AG04450 (cell line): ENCODE measurements at regions not wholly inside any gene's neighbourhood (a gene's known extent, or its start where the extent isn't known, plus 50 kb on each side); places are given as distances from the start of the nearest gene placed in this dataset.

Experiments used
- CTCF ChIA-PET: fragments of 300-600, 350-600 bp; formaldehyde crosslinking; extraction: SDS; loops from one replicate; lab custom pipeline; 2022; ENCODE audit warnings: antibody characterized with exemption, inconsistent platforms; lab: Charles Lee
- POLR2A ChIA-PET: fragments of 350-600 bp; formaldehyde crosslinking; extraction: SDS; loops from one replicate; lab custom pipeline; 2021; ENCODE audit warnings: antibody characterized with exemption, inconsistent platforms; lab: Yijun Ruan, JAX
- DNase-seq: peaks from one replicate; pipeline ENCODE4 v3.0.0-alpha.2; 2011; ENCODE audit warnings: low read depth, low spot score
- H3K27ac ChIP-seq: one replicate; pipeline ENCODE4 v1.5.1; 2012; ENCODE audit warnings: low read depth, low read length, control low read depth
- H3K27me3 ChIP-seq: one replicate; pipeline ENCODE4 v1.6.0; 2012; ENCODE audit warnings: low read length; ENCODE audit not compliant: control insufficient read depth, insufficient read depth
- H3K4me3 ChIP-seq: 2 replicates; pipeline ENCODE4 v1.5.1; 2011; ENCODE audit warnings: mild to moderate bottlenecking, low read depth, low read length, control low read depth
- H3K9me3 ChIP-seq: 2 replicates; pipeline ENCODE4 v1.5.1; 2012; ENCODE audit warnings: low read length; ENCODE audit not compliant: control insufficient read depth, insufficient read depth
- TF ChIP-seq, protein P1 (sequence below): IDR thresholded peaks from 2 replicates; pipeline ENCODE4 v1.5.1; 2011; ENCODE audit warnings: low read depth, low read length, control low read depth, inconsistent platforms

DNA sequence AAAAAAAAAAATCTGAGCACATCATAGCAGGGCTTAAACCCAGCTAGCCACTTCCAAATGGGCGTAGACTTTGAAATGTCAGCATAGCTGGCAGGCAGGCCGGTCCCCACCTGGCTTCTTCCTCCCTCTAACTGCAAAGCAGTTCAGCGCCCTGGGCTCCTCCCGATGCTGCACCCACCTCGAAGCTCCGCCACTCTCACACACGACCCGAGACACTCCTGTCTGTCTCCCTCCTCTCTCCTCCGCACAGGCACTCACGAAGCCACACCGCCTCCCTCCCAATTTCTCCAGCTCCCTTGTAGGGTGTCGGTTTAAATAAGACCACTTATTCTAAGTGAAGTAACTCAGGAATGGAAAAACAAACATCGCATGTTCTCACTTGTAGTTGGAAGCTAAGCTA is 301.3 kb downstream of the NPHP4 start:
- Histone ChIP-seq H3K4me3 (no peak overlapping the region), H3K27ac (no peak overlapping the region), H3K9me3 (peaks cover 71% of the 10 kb centered on the region), H3K27me3 (no peaks in the 10 kb centered on the region)
- no peak for DNase-seq
- ChIA-PET CTCF (no interaction called here), POLR2A (no interaction called here)
- TF ChIP-seq, protein P1, sequence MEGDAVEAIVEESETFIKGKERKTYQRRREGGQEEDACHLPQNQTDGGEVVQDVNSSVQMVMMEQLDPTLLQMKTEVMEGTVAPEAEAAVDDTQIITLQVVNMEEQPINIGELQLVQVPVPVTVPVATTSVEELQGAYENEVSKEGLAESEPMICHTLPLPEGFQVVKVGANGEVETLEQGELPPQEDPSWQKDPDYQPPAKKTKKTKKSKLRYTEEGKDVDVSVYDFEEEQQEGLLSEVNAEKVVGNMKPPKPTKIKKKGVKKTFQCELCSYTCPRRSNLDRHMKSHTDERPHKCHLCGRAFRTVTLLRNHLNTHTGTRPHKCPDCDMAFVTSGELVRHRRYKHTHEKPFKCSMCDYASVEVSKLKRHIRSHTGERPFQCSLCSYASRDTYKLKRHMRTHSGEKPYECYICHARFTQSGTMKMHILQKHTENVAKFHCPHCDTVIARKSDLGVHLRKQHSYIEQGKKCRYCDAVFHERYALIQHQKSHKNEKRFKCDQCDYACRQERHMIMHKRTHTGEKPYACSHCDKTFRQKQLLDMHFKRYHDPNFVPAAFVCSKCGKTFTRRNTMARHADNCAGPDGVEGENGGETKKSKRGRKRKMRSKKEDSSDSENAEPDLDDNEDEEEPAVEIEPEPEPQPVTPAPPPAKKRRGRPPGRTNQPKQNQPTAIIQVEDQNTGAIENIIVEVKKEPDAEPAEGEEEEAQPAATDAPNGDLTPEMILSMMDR, result no peak

DNA sequence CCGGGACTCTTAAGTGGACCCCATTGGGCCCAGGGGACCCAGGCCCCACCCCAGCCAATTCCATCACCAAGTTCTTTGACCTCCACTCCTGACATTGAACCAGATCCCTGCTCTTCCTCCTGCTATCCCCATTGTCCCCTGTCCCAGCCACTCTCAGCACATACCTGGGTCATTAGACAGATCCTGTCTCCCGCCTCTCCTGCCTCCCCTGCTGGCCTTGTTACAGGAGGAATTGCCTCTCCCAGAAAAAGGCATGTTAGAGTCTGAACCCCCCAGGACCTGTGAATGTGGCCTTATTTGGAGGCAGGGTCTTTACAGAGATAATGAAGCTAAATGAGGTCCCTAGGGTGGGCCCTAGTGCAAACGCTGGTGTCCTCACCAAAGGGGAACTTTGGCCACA is 301.9 kb downstream of the NPHP4 start:
- H3K9me3 ChIP-seq, result peaks cover 77% of the 10 kb centered on the region
- CTCF ChIA-PET, result no interaction called here
- TF ChIP-seq, protein P1, result no peak
- H3K4me3 ChIP-seq, result no peak overlapping the region
- no peak for DNase-seq
- H3K27me3 ChIP-seq, result no peaks in the 10 kb centered on the region
- POLR2A ChIA-PET, result no interaction called here
- no peak overlapping the region for H3K27ac ChIP-seq

- TF ChIP-seq, protein P1, result no peak
- no peak for DNase-seq
- no peak overlapping the region for H3K27ac ChIP-seq
- POLR2A ChIA-PET, result no interaction called here
- CTCF ChIA-PET, result no interaction called here
- no peak overlapping the region for H3K4me3 ChIP-seq
- no peaks in the 10 kb centered on the region for H3K27me3 ChIP-seq
- peaks cover 92% of the 10 kb centered on the region for H3K9me3 ChIP-seq
Measured at GRCh38 chr1:5688081-5689077, 303.8 kb downstream of the NPHP4 start.

DNA sequence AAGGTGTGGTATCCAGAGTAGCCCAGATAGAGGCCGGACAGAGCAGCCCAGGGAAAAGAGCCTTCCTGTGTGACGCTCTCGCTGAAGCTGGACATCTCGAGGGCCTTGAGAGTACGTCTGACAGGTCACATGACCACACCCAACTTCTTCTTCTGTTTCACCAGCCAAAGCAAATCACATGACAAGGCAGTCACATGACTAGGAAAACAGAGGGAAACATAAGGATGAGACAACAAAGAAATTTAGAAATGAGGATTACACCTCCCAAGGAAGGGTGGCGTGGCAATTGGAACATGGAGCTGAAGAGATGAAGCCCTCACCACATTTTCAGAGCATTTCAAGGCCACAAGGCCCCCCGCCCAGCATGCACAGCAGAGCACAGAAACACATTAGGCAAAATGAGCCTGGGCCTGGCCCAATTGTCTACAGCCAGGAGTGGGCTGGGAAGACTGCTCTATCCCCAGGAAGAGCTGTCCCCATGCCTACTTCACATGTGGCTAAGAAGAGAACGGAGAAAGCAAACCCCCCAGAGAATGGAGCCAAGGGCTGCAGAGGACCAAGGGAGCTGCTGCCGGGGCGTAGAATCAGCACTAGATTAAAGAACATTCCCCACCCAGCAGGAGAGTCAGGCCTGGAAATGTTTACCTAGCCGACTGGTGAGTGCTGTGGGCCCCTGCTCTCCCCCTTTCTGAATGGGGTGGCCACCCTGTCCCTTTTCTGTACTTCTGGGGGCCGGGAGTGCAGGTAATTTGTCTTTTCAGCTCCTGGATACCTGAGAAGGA is 305.1 kb downstream of the NPHP4 start:
- Histone ChIP-seq H3K9me3 (peaks cover 89% of the 10 kb centered on the region), H3K27ac (no peak overlapping the region), H3K27me3 (no peaks in the 10 kb centered on the region), H3K4me3 (no peak overlapping the region)
- TF ChIP-seq, protein P1, result no peak
- DNase-seq, result no peak
- ChIA-PET POLR2A (no interaction called here), CTCF (no interaction called here)

- Histone ChIP-seq H3K4me3 (no peak overlapping the region), H3K9me3 (peaks cover 89% of the 10 kb centered on the region), H3K27ac (no peak overlapping the region), H3K27me3 (no peaks in the 10 kb centered on the region)
- ChIA-PET POLR2A (no interaction called here), CTCF (no interaction called here)
- DNase-seq, result no peak
- TF ChIP-seq, protein P1, result no peak
Measured at GRCh38 chr1:5686195-5686594, 306.0 kb downstream of the NPHP4 start.
